ENCODE measurements at regions not wholly inside any gene's neighbourhood (a gene's known extent, or its start where the extent isn't known, plus 50 kb on each side); places are given as distances from the start of the nearest gene placed in this dataset.

GRCh38 chr7:109101332-109101731 lies 531.7 kb downstream of the DNAJB9 start:
- H3K9ac ChIP-seq (ENCODE audit: insufficient read depth, low read length, poor library complexity, severe bottlenecking): no peak overlapping the region
- DNase-seq: no peak
- Mint-ChIP-seq H3K27me3 (ENCODE audit: low read depth in 3 of 3) (no peaks in the 10 kb centered on the region), H3K36me3 (no peaks in the 10 kb centered on the region), H3K4me1 (no peaks in the 10 kb centered on the region), H3K4me3 (no peak overlapping the region), H3K9me3 (peaks cover 0 to 8% (median 4%) of the 10 kb centered on the region in 7 donors), H3K27ac (no peak overlapping the region)
- intact Hi-C loops (cut with micrococcal nuclease): no loop called here
- TF ChIP-seq CTCF (IDR thresholded peaks at IDR 0.05): no peak
- H3K79me2 ChIP-seq (ENCODE audit: insufficient read depth, low read length): no peaks in the 10 kb centered on the region
- no peak overlapping the region for H3K4me2 ChIP-seq (replicated peaks; ENCODE audit: extremely low read depth, low read length, poor library complexity, severe bottlenecking)
- H3K27me3 ChIP-seq (ENCODE audit: control insufficient read depth in 2 of 2, insufficient read depth in 2 of 2, low read length in 2 of 2): no peaks in the 10 kb centered on the region
- H3K9me3 ChIP-seq (replicated peaks in 1 of 2; ENCODE audit: control insufficient read depth in 1 of 2, insufficient read depth in 1 of 2, low read length in 2 of 2): peaks cover 0 to 6% of the 10 kb centered on the region in 2 donors
- H3K36me3 ChIP-seq (replicated peaks in 1 of 2; ENCODE audit: control insufficient read depth in 1 of 2, insufficient read depth in 2 of 2, low read length in 2 of 2): no peaks in the 10 kb centered on the region
- H4K20me1 ChIP-seq (ENCODE audit: insufficient read depth, low read length): no peaks in the 10 kb centered on the region
- 100% methylated on average over 1 of the region's 1 CpG for WGBS (ENCODE audit: insufficient coverage)
- no peak overlapping the region for H3K27ac ChIP-seq (ENCODE audit: low read depth in 1 of 2, low read length in 2 of 2)
- H2AFZ ChIP-seq (ENCODE audit: insufficient read depth, low read depth, low read length, poor library complexity, severe bottlenecking): no peak overlapping the region
- H3K4me3 ChIP-seq (replicated peaks in 1 of 3; ENCODE audit: low read depth in 2 of 3, low read length in 3 of 3): no peak overlapping the region
- no peaks in the 10 kb centered on the region for H3K4me1 ChIP-seq (ENCODE audit: control insufficient read depth in 1 of 2, insufficient read depth in 2 of 2, low read length in 2 of 2)

GRCh38 chr7:109109558-109109957 lies 539.9 kb downstream of the DNAJB9 start:
- no peak overlapping the region for H3K4me2 ChIP-seq (replicated peaks; ENCODE audit: extremely low read depth, low read length, poor library complexity, severe bottlenecking)
- H2AFZ ChIP-seq (ENCODE audit: insufficient read depth, low read depth, low read length, poor library complexity, severe bottlenecking): no peak overlapping the region
- no peak overlapping the region for H3K27ac ChIP-seq (ENCODE audit: low read depth in 1 of 2, low read length in 2 of 2)
- H3K4me1 ChIP-seq (ENCODE audit: control insufficient read depth in 1 of 2, insufficient read depth in 2 of 2, low read length in 2 of 2): no peaks in the 10 kb centered on the region
- H3K9me3 ChIP-seq (replicated peaks in 1 of 2; ENCODE audit: control insufficient read depth in 1 of 2, insufficient read depth in 1 of 2, low read length in 2 of 2): peaks cover 3 to 5% of the 10 kb centered on the region in 2 donors
- no peak overlapping the region for H3K9ac ChIP-seq (ENCODE audit: insufficient read depth, low read length, poor library complexity, severe bottlenecking)
- intact Hi-C loops (cut with micrococcal nuclease): no loop called here
- Mint-ChIP-seq H3K4me3 (no peak overlapping the region), H3K9me3 (peaks cover 0 to 4% (median 2%) of the 10 kb centered on the region in 7 donors), H3K27me3 (ENCODE audit: low read depth in 3 of 3) (no peaks in the 10 kb centered on the region), H3K36me3 (no peaks in the 10 kb centered on the region), H3K4me1 (no peaks in the 10 kb centered on the region), H3K27ac (no peak overlapping the region)
- H3K4me3 ChIP-seq (replicated peaks in 1 of 3; ENCODE audit: low read depth in 2 of 3, low read length in 3 of 3): no peak overlapping the region
- DNase-seq: no peak
- no peak for TF ChIP-seq CTCF (IDR thresholded peaks at IDR 0.05)
- H3K27me3 ChIP-seq (ENCODE audit: control insufficient read depth in 2 of 2, insufficient read depth in 2 of 2, low read length in 2 of 2): no peaks in the 10 kb centered on the region
- no peaks in the 10 kb centered on the region for H3K79me2 ChIP-seq (ENCODE audit: insufficient read depth, low read length)
- no peaks in the 10 kb centered on the region for H3K36me3 ChIP-seq (replicated peaks in 1 of 2; ENCODE audit: control insufficient read depth in 1 of 2, insufficient read depth in 2 of 2, low read length in 2 of 2)
- no CpG with 5 or more reads among the region's 1 CpG for WGBS (ENCODE audit: insufficient coverage)
- no peaks in the 10 kb centered on the region for H4K20me1 ChIP-seq (ENCODE audit: insufficient read depth, low read length)
